SK-N-SH treated with all-trans-retinoic acid at 6 μM for 48 hours (cell line): ENCODE measurements at regions not wholly inside any gene's neighbourhood (a gene's known extent, or its start where the extent isn't known, plus 50 kb on each side); places are given as distances from the start of the nearest gene placed in this dataset.
"Not testable (repeated sequence)": the region's sequence is repeated elsewhere in the genome, so short reads cannot be mapped to it uniquely, and the experiment has no call there.

ENCODE experiments used
- ATAC-seq: fragments of 200-7000 bp; cut with Tn5 transposase; 3 replicates; pipeline ENCODE4 v1.9.1; 2020; ENCODE audit warnings: mild to moderate bottlenecking, moderate library complexity
- ARNTL ChIP-seq: fragments of 450-650 bp; formaldehyde crosslinking; IDR thresholded peaks from 2 replicates; pipeline ENCODE4 v1.5.0; 2020; ENCODE audit warnings: low read depth, mild to moderate bottlenecking, moderate library complexity, borderline replicate concordance
- BACH2 ChIP-seq: fragments of 250-450 bp; sonication (Bioruptor Pico); IDR thresholded peaks from 2 replicates; pipeline ENCODE4 v1.9.0; 2021; ENCODE audit warnings: mild to moderate bottlenecking, borderline replicate concordance
- CREB5 ChIP-seq: fragments of 250-450 bp; sonication (Bioruptor Pico); IDR thresholded peaks from 2 replicates; pipeline ENCODE4 v1.5.1; 2020; ENCODE audit warnings: low read depth, mild to moderate bottlenecking, moderate library complexity
- CSDC2 ChIP-seq: fragments of 250-450 bp; sonication (Bioruptor Pico); IDR thresholded peaks from 2 replicates; pipeline ENCODE4 v1.5.0; 2020; ENCODE audit warnings: mild to moderate bottlenecking, moderate library complexity
- CSRNP3 ChIP-seq: fragments of 250-450 bp; sonication (Bioruptor Pico); IDR thresholded peaks from 2 replicates; pipeline ENCODE4 v1.5.1; 2021; ENCODE audit warnings: mild to moderate bottlenecking, moderate library complexity
- ESRRG ChIP-seq: fragments of 250-450 bp; sonication (Bioruptor Pico); IDR thresholded peaks from 2 replicates; pipeline ENCODE4 v1.6.1; 2021; ENCODE audit warnings: mild to moderate bottlenecking
- GLIS3 ChIP-seq: fragments of 250-450 bp; sonication (Bioruptor Pico); IDR thresholded peaks from 2 replicates; pipeline ENCODE4 v1.5.0; 2020; ENCODE audit warnings: mild to moderate bottlenecking, moderate library complexity
- ISL1 ChIP-seq: fragments of 250-450 bp; sonication (Bioruptor Pico); IDR thresholded peaks from 2 replicates; pipeline ENCODE4 v2.1.2; 2022; ENCODE audit warnings: mild to moderate bottlenecking, moderate library complexity
- PATZ1 ChIP-seq: fragments of 250-450 bp; sonication (Bioruptor Pico); IDR thresholded peaks from 2 replicates; pipeline ENCODE4 v1.8.0; 2020; ENCODE audit warnings: mild to moderate bottlenecking, moderate library complexity, borderline replicate concordance
- POU6F1 ChIP-seq: fragments of 250-450 bp; sonication (Bioruptor Pico); IDR thresholded peaks from 2 replicates; pipeline ENCODE4 v1.8.0; 2021; ENCODE audit warnings: low read depth, mild to moderate bottlenecking, moderate library complexity, borderline replicate concordance
- PPARA ChIP-seq: fragments of 250-450 bp; sonication (Bioruptor Pico); IDR thresholded peaks from 2 replicates; pipeline ENCODE4 v1.5.0; 2020; ENCODE audit warnings: mild to moderate bottlenecking, borderline replicate concordance
- RARB ChIP-seq: fragments of 250-450 bp; sonication (Bioruptor Pico); IDR thresholded peaks from 2 replicates; pipeline ENCODE4 v1.8.0; 2021; ENCODE audit warnings: mild to moderate bottlenecking, moderate library complexity
- SNAI2 ChIP-seq: fragments of 250-450 bp; sonication (Bioruptor Pico); IDR thresholded peaks from 2 replicates; pipeline ENCODE4 v1.5.0; 2020; ENCODE audit warnings: mild to moderate bottlenecking, moderate library complexity
- TOX ChIP-seq: fragments of 250-450 bp; sonication (Bioruptor Pico); IDR thresholded peaks from 2 replicates; pipeline ENCODE4 v1.8.0; 2021; ENCODE audit warnings: mild to moderate bottlenecking, moderate library complexity, borderline replicate concordance
- TSHZ2 ChIP-seq: fragments of 250-450 bp; sonication (Bioruptor Pico); IDR thresholded peaks from 2 replicates; pipeline ENCODE4 v1.5.0; 2020; ENCODE audit warnings: mild to moderate bottlenecking, moderate library complexity
- ZC3H10 ChIP-seq: fragments of 250-450 bp; sonication (Bioruptor Pico); IDR thresholded peaks from 2 replicates; pipeline ENCODE4 v1.5.1; 2021; ENCODE audit warnings: mild to moderate bottlenecking, moderate library complexity
- ZFP3 ChIP-seq: fragments of 250-450 bp; sonication (Bioruptor Pico); IDR thresholded peaks from 2 replicates; pipeline ENCODE4 v1.5.0; 2020; ENCODE audit warnings: mild to moderate bottlenecking, moderate library complexity
- ZFP30 ChIP-seq: fragments of 450-650 bp; formaldehyde crosslinking; IDR thresholded peaks from 2 replicates; pipeline ENCODE4 v1.5.0; 2022; ENCODE audit warnings: mild to moderate bottlenecking, moderate library complexity
- ZNF565 ChIP-seq: fragments of 450-650 bp; formaldehyde crosslinking; conservative IDR thresholded peaks from 2 replicates; pipeline ENCODE4 v1.5.0; 2020; ENCODE audit warnings: low read depth, mild to moderate bottlenecking, moderate library complexity
- ZNF70 ChIP-seq: fragments of 450-650 bp; formaldehyde crosslinking; IDR thresholded peaks from 2 replicates; pipeline ENCODE4 v1.5.0; 2020; ENCODE audit warnings: mild to moderate bottlenecking, moderate library complexity
- ZNF8 ChIP-seq: fragments of 450-650 bp; formaldehyde crosslinking; IDR thresholded peaks from 2 replicates; pipeline ENCODE4 v1.5.0; 2020; ENCODE audit warnings: mild to moderate bottlenecking, moderate library complexity

GRCh38 chr11:45741032-45741431 is 63.9 kb upstream of the SLC35C1 start:
- TF ChIP-seq PATZ1 (CRISPR knock-in tag) (no peak), TOX (CRISPR knock-in tag) (no peak), BACH2 (CRISPR knock-in tag) (no peak), ISL1 (CRISPR knock-in tag) (no peak), SNAI2 (no peak), ZFP30 (no peak), PPARA (CRISPR knock-in tag) (no peak), CSDC2 (no peak)
- no peak for ATAC-seq

- no peak for TF ChIP-seq CSRNP3 (CRISPR knock-in tag)
- no peak for TF ChIP-seq BACH2 (CRISPR knock-in tag)
- TF ChIP-seq SNAI2, result no peak
- TF ChIP-seq ZC3H10 (CRISPR knock-in tag), result no peak
- TF ChIP-seq ESRRG (CRISPR knock-in tag), result no peak
- TF ChIP-seq ZNF8, result no peak
- TF ChIP-seq POU6F1, result no peak
- no peak for TF ChIP-seq ZFP3 (CRISPR knock-in tag)
- no peak for TF ChIP-seq RARB (CRISPR knock-in tag)
- TF ChIP-seq CREB5 (CRISPR knock-in tag), result no peak
- no peak for TF ChIP-seq ZNF565 (CRISPR knock-in tag)
- no peak for TF ChIP-seq TOX (CRISPR knock-in tag)
- no peak for TF ChIP-seq ISL1 (CRISPR knock-in tag)
- TF ChIP-seq ZNF70 (CRISPR knock-in tag), result no peak
- TF ChIP-seq PPARA (CRISPR knock-in tag), result no peak
Measured at GRCh38 chr11:45739866-45740265, 65.1 kb upstream of the SLC35C1 start.

GRCh38 chr11:45739071-45739470 is 65.9 kb upstream of the SLC35C1 start:
- ATAC-seq, result not testable (repeated sequence)

More at GRCh38 chr11:45739866-45740265, 65.1 kb upstream of the SLC35C1 start:
- no peak for ATAC-seq

- ATAC-seq, result not testable (repeated sequence)
Measured at GRCh38 chr11:45738194-45738593, 66.8 kb upstream of the SLC35C1 start.

- no peak for ATAC-seq
- TF ChIP-seq SNAI2, result no peak
- TF ChIP-seq ZFP30, result no peak
- no peak for TF ChIP-seq CREB5 (CRISPR knock-in tag)
- no peak for TF ChIP-seq CSDC2
- no peak for TF ChIP-seq ZNF70 (CRISPR knock-in tag)
- no peak for TF ChIP-seq ZC3H10 (CRISPR knock-in tag)
- no peak for TF ChIP-seq GLIS3 (CRISPR knock-in tag)
- TF ChIP-seq RARB (CRISPR knock-in tag), result no peak
- no peak for TF ChIP-seq TSHZ2 (CRISPR knock-in tag)
- no peak for TF ChIP-seq ISL1 (CRISPR knock-in tag)
- no peak for TF ChIP-seq ARNTL (CRISPR knock-in tag)
Measured at GRCh38 chr11:45737056-45737455, 67.9 kb upstream of the SLC35C1 start.
